ENCODE measurements at regions not wholly inside any gene's neighbourhood (a gene's known extent, or its start where the extent isn't known, plus 50 kb on each side); places are given as distances from the start of the nearest gene placed in this dataset.
"Not testable (repeated sequence)": the region's sequence is repeated elsewhere in the genome, so short reads cannot be mapped to it uniquely, and the experiment has no call there.

- no peak overlapping the region for H3K4me3 ChIP-seq
- H4K20me1 ChIP-seq = no peaks in the 10 kb centered on the region
- no peaks in the 10 kb centered on the region for H3K27me3 ChIP-seq
- H3K36me3 ChIP-seq = no peaks in the 10 kb centered on the region
- H3K9ac ChIP-seq = no peak overlapping the region
- H3K9me3 ChIP-seq (replicated peaks in 1 of 11) = peaks cover 0 to 15% (median 8%) of the 10 kb centered on the region in 11 experiments; a peak in 8 of 22 replicates
- H3K4me2 ChIP-seq = no peak overlapping the region
- TF ChIP-seq Cebpa-rat (IDR thresholded peaks at IDR 0.05) = no peak
- H3K27ac ChIP-seq = no peak overlapping the region
- no peaks in the 10 kb centered on the region for H3K4me1 ChIP-seq
These were observed 247.1 kb upstream of the SGCG start for GRCh38 chr13:22933571-22934181.

- Histone ChIP-seq H4K20me1 (no peaks in the 10 kb centered on the region), H3K4me2 (no peak overlapping the region), H3K9me3 (replicated peaks in 1 of 11) (peaks cover 0 to 21% (median 11%) of the 10 kb centered on the region in 11 experiments; a peak in 8 of 22 replicates), H3K27me3 (no peaks in the 10 kb centered on the region), H3K4me1 (no peaks in the 10 kb centered on the region), H3K36me3 (no peaks in the 10 kb centered on the region), H3K27ac (no peak overlapping the region), H3K4me3 (no peak overlapping the region), H3K9ac (no peak overlapping the region)
- TF ChIP-seq Cebpa-rat (IDR thresholded peaks at IDR 0.05) = no peak
These were observed 245.8 kb upstream of the SGCG start for GRCh38 chr13:22934744-22935523.

- Histone ChIP-seq H3K4me2 (no peak overlapping the region), H3K4me3 (no peak overlapping the region), H3K27me3 (no peaks in the 10 kb centered on the region), H3K9ac (no peak overlapping the region), H4K20me1 (no peaks in the 10 kb centered on the region), H3K4me1 (no peaks in the 10 kb centered on the region), H3K27ac (no peak overlapping the region), H3K36me3 (no peaks in the 10 kb centered on the region), H3K9me3 (replicated peaks in 1 of 11) (peaks cover 0 to 21% (median 11%) of the 10 kb centered on the region in 11 experiments; a peak in 8 of 22 replicates)
- TF ChIP-seq Cebpa-rat (IDR thresholded peaks at IDR 0.05) = no peak
These were observed 244.6 kb upstream of the SGCG start for GRCh38 chr13:22936228-22936627.

GRCh38 chr13:22937241-22937640 is 243.5 kb upstream of the SGCG start:
- no peaks in the 10 kb centered on the region for H4K20me1 ChIP-seq
- no peak overlapping the region for H3K4me3 ChIP-seq
- no peaks in the 10 kb centered on the region for H3K36me3 ChIP-seq
- no peak for TF ChIP-seq Cebpa-rat (IDR thresholded peaks at IDR 0.05)
- no peaks in the 10 kb centered on the region for H3K27me3 ChIP-seq
- no peak overlapping the region for H3K27ac ChIP-seq
- no peaks in the 10 kb centered on the region for H3K4me1 ChIP-seq
- H3K4me2 ChIP-seq = no peak overlapping the region
- peaks cover 0 to 21% (median 11%) of the 10 kb centered on the region in 11 experiments; a peak in 8 of 22 replicates for H3K9me3 ChIP-seq (replicated peaks in 1 of 11)
- H3K9ac ChIP-seq = no peak overlapping the region

- Histone ChIP-seq H3K4me2 (no peak overlapping the region), H3K36me3 (no peaks in the 10 kb centered on the region), H3K27me3 (no peaks in the 10 kb centered on the region), H3K9me3 (replicated peaks in 1 of 11) (peaks cover 0 to 21% (median 11%) of the 10 kb centered on the region in 11 experiments; a peak in 8 of 22 replicates), H3K4me1 (no peaks in the 10 kb centered on the region), H4K20me1 (no peaks in the 10 kb centered on the region), H3K27ac (no peak overlapping the region), H3K9ac (no peak overlapping the region), H3K4me3 (no peak overlapping the region)
- TF ChIP-seq Cebpa-rat (IDR thresholded peaks at IDR 0.05) = no peak
These were observed 242.8 kb upstream of the SGCG start for GRCh38 chr13:22937953-22938352.

GRCh38 chr13:22938576-22938975 is 242.2 kb upstream of the SGCG start:
- Histone ChIP-seq H3K4me2 (no peak overlapping the region), H3K27me3 (no peaks in the 10 kb centered on the region), H3K27ac (no peak overlapping the region), H3K4me3 (no peak overlapping the region), H4K20me1 (no peaks in the 10 kb centered on the region), H3K36me3 (no peaks in the 10 kb centered on the region), H3K9ac (no peak overlapping the region), H3K4me1 (no peaks in the 10 kb centered on the region), H3K9me3 (replicated peaks in 1 of 11) (peaks cover 0 to 21% (median 11%) of the 10 kb centered on the region in 11 experiments; a peak in 8 of 22 replicates)
- TF ChIP-seq Cebpa-rat (IDR thresholded peaks at IDR 0.05) = no peak

- no peak overlapping the region for H3K4me3 ChIP-seq
- no peak for TF ChIP-seq Cebpa-rat (IDR thresholded peaks at IDR 0.05)
- H3K36me3 ChIP-seq = no peaks in the 10 kb centered on the region
- no peak overlapping the region for H3K27ac ChIP-seq
- H3K4me1 ChIP-seq = no peaks in the 10 kb centered on the region
- no peak overlapping the region for H3K9ac ChIP-seq
- peaks cover 0 to 21% (median 11%) of the 10 kb centered on the region in 11 experiments; a peak in 8 of 22 replicates for H3K9me3 ChIP-seq (replicated peaks in 1 of 11)
- H3K4me2 ChIP-seq = no peak overlapping the region
- no peaks in the 10 kb centered on the region for H4K20me1 ChIP-seq
- H3K27me3 ChIP-seq = no peaks in the 10 kb centered on the region
These were observed 241.6 kb upstream of the SGCG start for GRCh38 chr13:22939157-22939556.

GRCh38 chr13:22940090-22940710 is 240.6 kb upstream of the SGCG start:
- no peak overlapping the region for H3K9ac ChIP-seq
- H3K4me1 ChIP-seq = no peaks in the 10 kb centered on the region
- peaks cover 0 to 21% (median 11%) of the 10 kb centered on the region in 11 experiments; a peak in 8 of 22 replicates for H3K9me3 ChIP-seq (replicated peaks in 1 of 11)
- H3K27ac ChIP-seq = no peak overlapping the region
- TF ChIP-seq Cebpa-rat (IDR thresholded peaks at IDR 0.05) = no peak
- no peaks in the 10 kb centered on the region for H3K27me3 ChIP-seq
- H3K36me3 ChIP-seq = no peaks in the 10 kb centered on the region
- no peaks in the 10 kb centered on the region for H4K20me1 ChIP-seq
- H3K4me3 ChIP-seq = no peak overlapping the region
- no peak overlapping the region for H3K4me2 ChIP-seq

GRCh38 chr13:22940736-22941135 is 240.0 kb upstream of the SGCG start:
- Histone ChIP-seq H3K27ac (no peak overlapping the region), H3K4me2 (no peak overlapping the region), H4K20me1 (no peaks in the 10 kb centered on the region), H3K9ac (no peak overlapping the region), H3K4me1 (no peaks in the 10 kb centered on the region), H3K27me3 (no peaks in the 10 kb centered on the region), H3K9me3 (replicated peaks in 1 of 11) (peaks cover 0 to 21% (median 11%) of the 10 kb centered on the region in 11 experiments; a peak in 8 of 22 replicates), H3K36me3 (no peaks in the 10 kb centered on the region), H3K4me3 (no peak overlapping the region)
- TF ChIP-seq Cebpa-rat (IDR thresholded peaks at IDR 0.05) = no peak

GRCh38 chr13:22941495-22941894 is 239.3 kb upstream of the SGCG start:
- H3K4me3 ChIP-seq, H3K27me3 ChIP-seq, H3K4me1 ChIP-seq, H3K27ac ChIP-seq, H3K4me2 ChIP-seq, H3K36me3 ChIP-seq, H3K9ac ChIP-seq, H4K20me1 ChIP-seq: not testable (repeated sequence)
- H3K9me3 ChIP-seq (replicated peaks in 1 of 11) = peaks cover 0 to 21% (median 11%) of the 10 kb centered on the region in 11 experiments; a peak in 8 of 22 replicates

- not testable (repeated sequence) for H3K27ac ChIP-seq, H3K9ac ChIP-seq, H3K36me3 ChIP-seq, H3K4me1 ChIP-seq, H3K4me2 ChIP-seq, H4K20me1 ChIP-seq, H3K4me3 ChIP-seq, H3K27me3 ChIP-seq
- peaks cover 0 to 14% (median 10%) of the 10 kb centered on the region in 11 experiments; a peak in 8 of 22 replicates for H3K9me3 ChIP-seq (replicated peaks in 1 of 11)
These were observed 237.9 kb upstream of the SGCG start for GRCh38 chr13:22942831-22943230.

Data from BLaER1 treated with 17β-estradiol and CSF1 and Interleukin-3, amounts not matched to agents 10 nM and 100 nM (cell line).